DMS 273 treated with DMSO at 0.1 percent for 48 hours (cell line): ENCODE measurements at regions not wholly inside any gene's neighbourhood (a gene's known extent, or its start where the extent isn't known, plus 50 kb on each side); places are given as distances from the start of the nearest gene placed in this dataset.
"Not testable (repeated sequence)": the region's sequence is repeated elsewhere in the genome, so short reads cannot be mapped to it uniquely, and the experiment has no call there.

Source experiments
- DNase-seq: peaks from one replicate; lab custom pipeline; 2025; lab: John Stamatoyannopoulos, UW

GRCh38 chrX:144197057-144197456 lies 313.2 kb downstream of the UBE2NL start:
- not testable (repeated sequence) for DNase-seq

DNA sequence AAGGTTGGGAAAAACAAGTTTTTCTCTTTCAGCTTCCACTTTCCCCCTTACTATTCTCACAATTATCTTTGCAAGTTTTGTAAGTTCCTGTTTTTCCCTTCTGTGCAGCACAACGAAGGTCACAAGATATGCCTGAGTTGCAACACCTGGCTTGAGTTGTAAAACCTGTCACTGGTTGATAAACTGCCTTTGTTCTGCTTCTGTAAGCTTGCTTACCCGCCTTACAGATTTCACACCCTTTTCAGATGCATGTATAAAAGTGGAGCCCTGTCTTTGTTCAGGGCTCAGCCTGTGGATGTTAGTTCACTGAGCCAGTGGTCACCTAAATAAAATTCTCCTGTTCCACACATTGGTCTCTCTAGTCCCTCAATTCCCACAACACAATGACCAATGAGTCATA lies 318.9 kb downstream of the UBE2NL start:
- not testable (repeated sequence) for DNase-seq

DNA sequence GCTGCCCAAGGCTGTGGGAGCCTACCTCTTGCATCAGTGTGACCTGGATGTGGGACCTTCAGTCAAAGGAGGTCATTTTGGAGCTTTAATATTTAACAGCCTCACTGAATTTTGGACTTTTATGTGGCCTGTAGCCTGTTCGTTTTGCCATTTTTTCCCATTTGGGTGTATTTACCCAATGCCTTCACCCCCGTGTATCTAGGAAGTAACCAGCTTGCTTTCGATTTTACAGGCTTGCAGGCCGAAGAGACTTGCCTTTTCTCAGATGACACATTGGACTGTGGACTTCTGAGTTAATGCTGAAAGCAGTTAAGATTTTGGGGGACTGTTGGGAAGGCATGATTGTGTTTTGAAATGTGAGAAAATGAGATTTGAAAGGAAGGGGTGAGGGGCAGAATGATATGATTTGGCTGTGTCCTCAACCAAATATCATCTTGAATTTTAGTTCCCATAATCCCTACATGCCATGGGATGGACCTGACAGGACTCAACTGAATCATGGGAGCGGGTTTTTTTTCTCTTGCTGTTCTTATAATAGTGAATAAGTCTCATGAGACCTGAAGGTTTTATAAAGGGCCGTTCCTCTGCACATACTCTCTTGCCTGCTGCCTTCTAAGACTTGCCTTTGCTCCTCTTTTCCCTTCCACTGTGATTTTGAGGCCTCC lies 324.6 kb downstream of the UBE2NL start:
- not testable (repeated sequence) for DNase-seq

DNA sequence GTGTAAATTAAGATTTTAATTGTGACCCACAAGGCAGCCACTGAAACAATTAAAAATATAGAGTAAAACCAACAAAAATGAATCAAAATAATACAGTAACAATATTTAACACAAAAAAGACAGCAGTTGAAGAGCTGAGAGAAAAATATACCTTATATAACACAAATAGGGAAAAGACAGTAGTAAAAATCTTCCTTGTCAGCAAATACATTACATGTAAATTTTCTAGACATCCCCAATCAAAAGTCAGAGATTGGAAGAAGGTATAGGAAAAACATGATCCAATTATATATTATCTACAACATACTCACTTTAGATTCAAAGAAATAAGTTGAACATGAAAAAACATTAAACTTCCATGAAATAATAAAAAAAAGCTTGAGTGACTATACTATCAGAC lies 330.8 kb downstream of the UBE2NL start:
- DNase-seq, result no peak

DNA sequence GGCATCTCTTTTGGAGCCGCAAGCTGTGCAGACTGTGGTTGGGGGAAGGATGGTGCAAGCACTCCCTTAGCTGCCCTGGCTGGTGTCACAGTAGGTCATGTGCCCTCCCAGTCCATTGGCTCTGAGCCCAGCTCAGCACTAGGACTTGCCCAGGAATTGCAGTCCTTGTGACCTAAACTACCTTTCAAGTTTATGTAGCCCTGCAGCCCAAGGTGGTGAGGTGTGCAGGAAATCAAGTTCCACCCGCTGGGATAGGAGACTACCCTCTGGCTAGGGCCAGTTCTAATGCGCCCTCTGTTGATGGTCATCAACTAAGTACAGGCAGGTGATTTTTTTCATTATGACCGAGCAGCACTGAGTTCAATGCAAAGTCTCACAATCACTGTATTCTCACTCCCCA lies 335.2 kb downstream of the UBE2NL start:
- DNase-seq, result no peak

DNA sequence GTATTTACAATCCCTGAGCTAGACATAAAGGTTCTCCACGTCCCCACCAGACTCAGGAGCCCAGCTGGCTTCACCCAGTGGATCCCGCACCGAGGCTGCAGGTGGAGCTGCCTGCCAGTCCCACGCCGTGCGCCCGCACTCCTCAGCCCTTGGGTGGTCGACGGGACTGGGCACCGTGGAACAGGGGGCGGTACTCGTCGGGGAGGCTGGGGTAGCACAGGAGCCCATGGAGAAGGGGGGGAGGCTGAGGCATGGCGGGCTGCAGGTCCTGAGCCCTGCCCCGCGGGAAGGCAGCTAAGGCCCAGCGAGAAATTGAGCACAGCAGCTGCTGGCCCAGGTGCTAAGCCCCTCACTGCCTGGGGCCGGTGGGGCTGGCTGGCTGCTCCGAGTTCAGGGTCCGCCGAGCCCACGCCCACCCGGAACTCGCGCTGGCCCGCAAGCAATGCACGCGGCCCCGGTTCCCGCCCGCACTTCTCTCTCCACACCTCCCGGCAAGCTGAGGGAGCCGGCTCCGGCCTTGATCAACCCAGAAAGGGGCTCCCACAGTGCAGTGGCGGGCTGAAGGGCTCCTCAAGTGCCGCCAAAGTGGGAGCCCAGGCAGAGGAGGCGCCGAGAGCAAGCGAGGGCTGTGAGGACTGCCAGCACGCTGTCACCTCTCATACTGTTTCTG lies 347.4 kb downstream of the UBE2NL start:
- DNase-seq, result not testable (repeated sequence)

- DNase-seq, result no peak
These were observed 369.5 kb downstream of the UBE2NL start for GRCh38 chrX:144253356-144253755.

- DNase-seq, result no peak
These were observed 375.2 kb downstream of the UBE2NL start for GRCh38 chrX:144259054-144259453.

- no peak for DNase-seq
These were observed 381.8 kb downstream of the UBE2NL start for GRCh38 chrX:144265641-144266040.

GRCh38 chrX:144275367-144275766 lies 391.5 kb downstream of the UBE2NL start:
- DNase-seq, result peak; percentile 18

DNA sequence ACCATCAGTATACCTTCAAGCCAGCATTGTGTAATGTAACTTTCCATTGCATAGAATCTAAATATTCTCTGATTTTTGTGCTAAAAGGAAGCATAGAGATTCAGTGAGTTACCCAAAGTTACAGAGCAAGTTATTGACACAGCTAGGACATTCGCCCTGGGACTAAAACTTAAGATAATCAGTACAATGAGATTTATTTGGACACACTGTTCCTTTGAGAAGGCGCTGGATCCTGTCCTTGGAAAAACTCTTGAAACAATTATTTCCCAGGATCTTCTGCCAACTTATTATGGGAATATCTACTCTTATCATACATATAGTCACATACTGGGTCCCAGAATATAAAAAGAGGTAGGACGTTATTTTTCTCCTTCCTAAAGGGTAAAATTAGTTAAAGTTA lies 392.0 kb downstream of the UBE2NL start:
- DNase-seq, result no peak

- no peak for DNase-seq
These were observed 409.4 kb downstream of the UBE2NL start for GRCh38 chrX:144293229-144293628.

DNA sequence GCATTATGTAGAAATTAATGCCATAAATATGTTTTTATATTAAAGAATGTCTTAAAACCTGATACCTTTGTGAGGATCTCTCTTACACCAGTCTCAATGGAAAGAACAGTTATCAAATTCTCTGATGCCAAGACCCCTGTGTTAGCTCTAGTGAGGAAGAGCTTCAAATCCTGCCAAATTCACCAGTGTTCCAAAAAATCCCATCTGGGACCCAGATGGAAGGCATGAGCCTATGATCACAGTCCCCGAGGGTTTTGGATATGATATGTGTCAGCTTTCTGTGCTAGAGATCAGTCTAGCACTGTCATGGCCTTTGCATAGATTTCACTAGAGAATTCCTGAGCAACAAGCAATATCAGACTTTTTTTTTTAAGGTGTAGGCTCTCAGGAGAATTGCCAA lies 412.1 kb downstream of the UBE2NL start:
- DNase-seq, result no peak

GRCh38 chrX:144297221-144297620 lies 413.4 kb downstream of the UBE2NL start:
- DNase-seq, result no peak

- no peak for DNase-seq
These were observed 443.6 kb downstream of the UBE2NL start for GRCh38 chrX:144327495-144327894.

GRCh38 chrX:144333429-144333828 lies 449.6 kb downstream of the UBE2NL start:
- DNase-seq, result no peak

- DNase-seq, result peak; percentile 7
These were observed 450.7 kb downstream of the UBE2NL start for GRCh38 chrX:144334577-144334976.

GRCh38 chrX:144335402-144335801 lies 451.5 kb downstream of the UBE2NL start:
- DNase-seq, result no peak

DNA sequence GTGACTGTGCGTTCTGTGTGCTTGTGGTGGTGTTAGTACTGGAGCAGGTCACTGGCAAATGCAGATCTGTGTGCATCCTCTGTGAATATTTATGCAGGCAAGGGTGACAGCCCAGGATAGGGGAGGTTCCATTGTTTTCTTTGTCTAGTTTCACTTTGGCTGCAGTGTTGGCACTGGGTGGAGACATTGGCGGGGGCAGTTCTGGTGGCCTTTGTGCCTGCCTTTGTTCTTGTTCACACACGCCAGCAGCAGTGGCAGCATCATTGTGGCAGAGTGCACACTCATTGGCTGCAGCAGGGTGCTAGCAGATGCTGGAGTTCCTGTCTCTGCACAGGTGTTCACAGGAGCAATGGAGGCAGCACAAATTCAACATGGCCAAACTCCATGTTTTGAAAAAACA lies 495.3 kb downstream of the UBE2NL start:
- no peak for DNase-seq

GRCh38 chrX:144388738-144389137 lies 504.9 kb downstream of the UBE2NL start:
- DNase-seq, result no peak
